Activated CD4-positive, alpha-beta T cell treated with anti-CD3 and anti-CD28 coated beads, Interleukin-2, amount 10 ng/mL, durations not matched to agents 24 days and 14 days (primary cell): ENCODE measurements at regions not wholly inside any gene's neighbourhood (a gene's known extent, or its start where the extent isn't known, plus 50 kb on each side); places are given as distances from the start of the nearest gene placed in this dataset.
"Not testable (repeated sequence)": the region's sequence is repeated elsewhere in the genome, so short reads cannot be mapped to it uniquely, and the experiment has no call there.

ENCODE experiments used
- DNase-seq: peaks from one replicate; pipeline ENCODE4 v3.0.0; 2022
- H3K27ac Mint-ChIP-seq: one replicate; pipeline ENCODE4 v1.8.0; 2022; ENCODE audit warnings: mild to moderate bottlenecking, mixed read lengths
- H3K27me3 Mint-ChIP-seq: one replicate; pipeline ENCODE4 v1.8.0; 2022; ENCODE audit warnings: mixed read lengths
- H3K36me3 Mint-ChIP-seq: one replicate; pipeline ENCODE4 v1.8.0; 2022; ENCODE audit warnings: low read depth, mild to moderate bottlenecking, mixed read lengths
- H3K4me1 Mint-ChIP-seq: one replicate; pipeline ENCODE4 v1.8.0; 2021; ENCODE audit warnings: mixed read lengths
- H3K4me3 Mint-ChIP-seq: one replicate; pipeline ENCODE4 v1.8.0; 2022; ENCODE audit warnings: mild to moderate bottlenecking, moderate library complexity, mixed read lengths
- H3K9me3 Mint-ChIP-seq: one replicate; pipeline ENCODE4 v1.8.0; 2021; ENCODE audit warnings: mixed read lengths
- intact Hi-C: fragments of 100-400 bp; cut with micrococcal nuclease; formaldehyde crosslinking; loops from one replicate; pipeline ENCODE4 v1.15.1; 2023

- H3K36me3 Mint-ChIP-seq, H3K4me1 Mint-ChIP-seq, H3K4me3 Mint-ChIP-seq, H3K27ac Mint-ChIP-seq, H3K9me3 Mint-ChIP-seq, intact Hi-C loops, H3K27me3 Mint-ChIP-seq: not testable (repeated sequence)
- DNase-seq = peak; percentile 71
Observed at GRCh38 chr3:177664380-177665103, 467.3 kb upstream of the TBL1XR1 start.

GRCh38 chr3:177665122-177665808 lies 468.0 kb upstream of the TBL1XR1 start:
- no peak overlapping the region for H3K27ac Mint-ChIP-seq
- no peaks in the 10 kb centered on the region for H3K9me3 Mint-ChIP-seq
- H3K4me1 Mint-ChIP-seq = no peaks in the 10 kb centered on the region
- H3K36me3 Mint-ChIP-seq = no peaks in the 10 kb centered on the region
- no peaks in the 10 kb centered on the region for H3K27me3 Mint-ChIP-seq
- no peak overlapping the region for H3K4me3 Mint-ChIP-seq
- intact Hi-C loops = no loop called here
- DNase-seq = no peak

- no peak overlapping the region for H3K4me3 Mint-ChIP-seq
- no peaks in the 10 kb centered on the region for H3K4me1 Mint-ChIP-seq
- no peaks in the 10 kb centered on the region for H3K27me3 Mint-ChIP-seq
- no peak overlapping the region for H3K27ac Mint-ChIP-seq
- no peaks in the 10 kb centered on the region for H3K36me3 Mint-ChIP-seq
- intact Hi-C loops = loop anchor here (10.0 kb wide), 1 partner anchor 478 kb away; the partner anchor contains the start of gene TBL1XR1
- H3K9me3 Mint-ChIP-seq = peaks cover 3% of the 10 kb centered on the region
- no peak for DNase-seq
Observed at GRCh38 chr3:177672252-177672911, 475.1 kb upstream of the TBL1XR1 start.

GRCh38 chr3:177673112-177673914 lies 476.0 kb upstream of the TBL1XR1 start:
- no peak for DNase-seq
- intact Hi-C loops = loop anchor here (10.0 kb wide), 1 partner anchor 479 kb away; the partner anchor contains the start of gene TBL1XR1
- Mint-ChIP-seq H3K27ac (no peak overlapping the region), H3K4me1 (peaks cover 2% of the 10 kb centered on the region), H3K27me3 (no peaks in the 10 kb centered on the region), H3K4me3 (no peak overlapping the region), H3K9me3 (peaks cover 3% of the 10 kb centered on the region), H3K36me3 (no peaks in the 10 kb centered on the region)

GRCh38 chr3:177674186-177674585 lies 476.9 kb upstream of the TBL1XR1 start:
- no peak overlapping the region for H3K27ac Mint-ChIP-seq
- H3K4me3 Mint-ChIP-seq = no peak overlapping the region
- no peak for DNase-seq
- no peaks in the 10 kb centered on the region for H3K36me3 Mint-ChIP-seq
- peaks cover 6% of the 10 kb centered on the region for H3K4me1 Mint-ChIP-seq
- no peaks in the 10 kb centered on the region for H3K27me3 Mint-ChIP-seq
- intact Hi-C loops = loop anchor here (10.0 kb wide), 1 partner anchor 479 kb away; the partner anchor contains the start of gene TBL1XR1
- peaks cover 3% of the 10 kb centered on the region for H3K9me3 Mint-ChIP-seq

GRCh38 chr3:177676148-177676547 lies 478.9 kb upstream of the TBL1XR1 start:
- H3K4me1 Mint-ChIP-seq = peaks cover 18% of the 10 kb centered on the region
- H3K36me3 Mint-ChIP-seq = no peaks in the 10 kb centered on the region
- intact Hi-C loops = loop anchor here (10.0 kb wide), 1 partner anchor 481 kb away; the partner anchor contains the start of gene TBL1XR1
- H3K4me3 Mint-ChIP-seq = no peak overlapping the region
- no peaks in the 10 kb centered on the region for H3K27me3 Mint-ChIP-seq
- peaks cover 7% of the 10 kb centered on the region for H3K9me3 Mint-ChIP-seq
- DNase-seq = no peak
- H3K27ac Mint-ChIP-seq = no peak overlapping the region

- no peaks in the 10 kb centered on the region for H3K36me3 Mint-ChIP-seq
- no peaks in the 10 kb centered on the region for H3K27me3 Mint-ChIP-seq
- no peak for DNase-seq
- peaks cover 7% of the 10 kb centered on the region for H3K9me3 Mint-ChIP-seq
- intact Hi-C loops = loop anchor here (10.0 kb wide), 1 partner anchor 482 kb away; the partner anchor contains the start of gene TBL1XR1
- no peak overlapping the region for H3K4me3 Mint-ChIP-seq
- peaks cover 22% of the 10 kb centered on the region for H3K4me1 Mint-ChIP-seq
- H3K27ac Mint-ChIP-seq = no peak overlapping the region
Observed at GRCh38 chr3:177676947-177677587, 479.8 kb upstream of the TBL1XR1 start.

GRCh38 chr3:177679568-177680471 lies 482.5 kb upstream of the TBL1XR1 start:
- Mint-ChIP-seq H3K36me3 (no peaks in the 10 kb centered on the region), H3K4me3 (no peak overlapping the region), H3K9me3 (peaks cover 4% of the 10 kb centered on the region), H3K4me1 (peaks cover 25% of the 10 kb centered on the region), H3K27me3 (no peaks in the 10 kb centered on the region), H3K27ac (peak overlapping the region; percentile 26)
- no peak for DNase-seq
- intact Hi-C loops = loop anchor here (10.0 kb wide), 1 partner anchor 485 kb away; the partner anchor contains the start of gene TBL1XR1

GRCh38 chr3:177680472-177680821 lies 483.2 kb upstream of the TBL1XR1 start:
- DNase-seq = no peak
- peaks cover 25% of the 10 kb centered on the region for H3K4me1 Mint-ChIP-seq
- peaks cover 4% of the 10 kb centered on the region for H3K9me3 Mint-ChIP-seq
- intact Hi-C loops = no loop called here
- no peaks in the 10 kb centered on the region for H3K27me3 Mint-ChIP-seq
- H3K4me3 Mint-ChIP-seq = no peak overlapping the region
- H3K27ac Mint-ChIP-seq = no peak overlapping the region
- H3K36me3 Mint-ChIP-seq = no peaks in the 10 kb centered on the region

- Mint-ChIP-seq H3K27me3 (no peaks in the 10 kb centered on the region), H3K9me3 (peaks cover 4% of the 10 kb centered on the region), H3K27ac (no peak overlapping the region), H3K36me3 (no peaks in the 10 kb centered on the region), H3K4me3 (no peak overlapping the region), H3K4me1 (peaks cover 25% of the 10 kb centered on the region)
- DNase-seq = no peak
- intact Hi-C loops = no loop called here
Observed at GRCh38 chr3:177681156-177681555, 483.9 kb upstream of the TBL1XR1 start.

GRCh38 chr3:177681852-177682251 lies 484.6 kb upstream of the TBL1XR1 start:
- Mint-ChIP-seq H3K27me3 (no peaks in the 10 kb centered on the region), H3K4me1 (peaks cover 25% of the 10 kb centered on the region), H3K36me3 (no peaks in the 10 kb centered on the region), H3K9me3 (peaks cover 4% of the 10 kb centered on the region), H3K4me3 (no peak overlapping the region), H3K27ac (no peak overlapping the region)
- DNase-seq = no peak
- intact Hi-C loops = no loop called here

GRCh38 chr3:177683586-177683985 lies 486.3 kb upstream of the TBL1XR1 start:
- peaks cover 4% of the 10 kb centered on the region for H3K9me3 Mint-ChIP-seq
- no peaks in the 10 kb centered on the region for H3K36me3 Mint-ChIP-seq
- intact Hi-C loops = no loop called here
- no peak for DNase-seq
- H3K4me3 Mint-ChIP-seq = no peak overlapping the region
- no peak overlapping the region for H3K27ac Mint-ChIP-seq
- peaks cover 23% of the 10 kb centered on the region for H3K4me1 Mint-ChIP-seq
- H3K27me3 Mint-ChIP-seq = no peaks in the 10 kb centered on the region
